ENCODE measurements at regions not wholly inside any gene's neighbourhood (a gene's known extent, or its start where the extent isn't known, plus 50 kb on each side); places are given as distances from the start of the nearest gene placed in this dataset.

DNA sequence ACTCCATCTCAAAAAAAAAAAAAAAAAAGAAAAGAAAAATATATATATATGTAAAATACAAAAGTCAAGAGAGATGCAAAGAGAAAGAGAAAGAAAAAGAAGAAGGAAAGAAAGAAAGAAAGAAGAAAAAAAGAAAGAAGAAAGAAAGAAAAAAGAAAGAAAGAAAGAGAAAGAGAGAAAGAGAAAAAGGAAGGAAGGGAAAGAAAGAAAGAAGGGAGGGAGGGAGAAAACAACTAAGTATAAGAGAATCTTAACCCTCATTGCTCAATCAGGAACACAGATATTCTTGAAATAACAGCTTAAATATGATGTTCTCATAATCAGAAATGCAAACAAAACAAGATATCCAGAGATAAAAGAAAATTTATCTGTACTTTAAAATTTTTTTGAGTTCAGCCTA is 54.4 kb upstream of the MARCKS start:
- TF ChIP-seq, protein P1, sequence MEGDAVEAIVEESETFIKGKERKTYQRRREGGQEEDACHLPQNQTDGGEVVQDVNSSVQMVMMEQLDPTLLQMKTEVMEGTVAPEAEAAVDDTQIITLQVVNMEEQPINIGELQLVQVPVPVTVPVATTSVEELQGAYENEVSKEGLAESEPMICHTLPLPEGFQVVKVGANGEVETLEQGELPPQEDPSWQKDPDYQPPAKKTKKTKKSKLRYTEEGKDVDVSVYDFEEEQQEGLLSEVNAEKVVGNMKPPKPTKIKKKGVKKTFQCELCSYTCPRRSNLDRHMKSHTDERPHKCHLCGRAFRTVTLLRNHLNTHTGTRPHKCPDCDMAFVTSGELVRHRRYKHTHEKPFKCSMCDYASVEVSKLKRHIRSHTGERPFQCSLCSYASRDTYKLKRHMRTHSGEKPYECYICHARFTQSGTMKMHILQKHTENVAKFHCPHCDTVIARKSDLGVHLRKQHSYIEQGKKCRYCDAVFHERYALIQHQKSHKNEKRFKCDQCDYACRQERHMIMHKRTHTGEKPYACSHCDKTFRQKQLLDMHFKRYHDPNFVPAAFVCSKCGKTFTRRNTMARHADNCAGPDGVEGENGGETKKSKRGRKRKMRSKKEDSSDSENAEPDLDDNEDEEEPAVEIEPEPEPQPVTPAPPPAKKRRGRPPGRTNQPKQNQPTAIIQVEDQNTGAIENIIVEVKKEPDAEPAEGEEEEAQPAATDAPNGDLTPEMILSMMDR (IDR thresholded peaks at IDR 0.05) = no peak

DNA sequence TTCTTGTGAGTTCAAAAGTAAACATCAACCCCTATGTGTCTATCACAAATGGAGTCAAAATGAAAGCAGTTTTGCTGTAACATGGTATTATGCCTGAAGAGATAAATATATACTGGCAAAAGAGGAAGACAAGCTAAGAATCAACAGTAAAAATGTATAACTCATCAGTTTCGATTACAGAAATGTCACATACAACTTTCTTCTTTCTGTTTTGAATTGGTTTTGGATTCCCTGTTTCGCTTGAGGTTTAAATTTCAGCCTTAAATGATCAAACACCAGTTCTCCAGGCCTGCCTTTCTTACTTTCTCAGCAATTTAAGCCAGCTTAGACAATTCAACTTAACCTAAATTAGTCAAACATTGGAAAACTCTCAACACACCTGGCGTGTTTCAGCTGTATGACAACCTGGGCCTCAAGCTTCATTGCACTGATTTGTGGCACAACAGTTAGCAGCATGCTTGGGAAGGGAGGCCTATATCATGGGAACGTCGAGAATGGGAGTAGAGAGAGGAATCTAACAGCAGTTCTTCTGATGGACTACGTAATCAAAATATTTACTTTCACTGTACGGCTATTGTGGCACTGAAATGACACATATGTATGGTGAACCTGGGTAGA is 51.9 kb upstream of the MARCKS start:
- TF ChIP-seq, protein P1 (IDR thresholded peaks at IDR 0.05) = no peak

DNA sequence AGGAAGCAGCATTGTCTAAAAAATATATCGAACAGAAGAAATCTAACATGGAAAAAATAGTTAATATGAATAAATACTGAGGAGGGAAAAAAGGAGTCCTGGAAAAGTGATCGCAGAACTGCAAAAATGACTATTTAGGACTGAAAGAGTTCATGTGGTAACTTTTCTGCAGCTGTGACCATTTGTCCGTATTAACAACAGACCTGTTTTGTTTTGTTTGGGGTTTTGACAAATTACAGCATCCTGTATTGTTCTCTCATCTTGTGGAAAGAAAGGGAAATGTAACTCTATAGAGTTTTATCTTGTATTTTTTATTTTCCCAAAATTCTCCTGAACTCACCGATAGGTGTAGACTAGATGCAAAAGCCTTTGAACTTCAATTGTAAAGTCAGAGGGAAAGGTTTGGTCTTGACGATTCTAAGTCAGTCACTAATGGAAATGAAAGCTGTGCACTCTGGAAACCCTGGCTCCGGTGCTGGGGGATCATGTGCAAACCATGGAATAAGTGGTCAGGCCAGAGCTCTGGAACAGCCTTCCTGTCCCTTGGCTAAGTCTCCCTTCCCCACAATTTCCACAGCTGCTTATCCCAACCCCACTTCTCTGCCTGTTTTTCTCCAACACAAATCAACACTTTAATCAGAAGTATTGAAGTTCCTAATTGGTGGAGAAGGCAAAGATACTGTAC is 51.2 kb upstream of the MARCKS start:
- TF ChIP-seq, protein P1 (IDR thresholded peaks at IDR 0.05) = no peak
